HuH-7.5 (cell line): ENCODE measurements at regions not wholly inside any gene's neighbourhood (a gene's known extent, or its start where the extent isn't known, plus 50 kb on each side); places are given as distances from the start of the nearest gene placed in this dataset.

ENCODE experiments used
- DNase-seq: peaks from one replicate; pipeline ENCODE4 v3.0.0; 2011; ENCODE audit warnings: low spot score

DNA sequence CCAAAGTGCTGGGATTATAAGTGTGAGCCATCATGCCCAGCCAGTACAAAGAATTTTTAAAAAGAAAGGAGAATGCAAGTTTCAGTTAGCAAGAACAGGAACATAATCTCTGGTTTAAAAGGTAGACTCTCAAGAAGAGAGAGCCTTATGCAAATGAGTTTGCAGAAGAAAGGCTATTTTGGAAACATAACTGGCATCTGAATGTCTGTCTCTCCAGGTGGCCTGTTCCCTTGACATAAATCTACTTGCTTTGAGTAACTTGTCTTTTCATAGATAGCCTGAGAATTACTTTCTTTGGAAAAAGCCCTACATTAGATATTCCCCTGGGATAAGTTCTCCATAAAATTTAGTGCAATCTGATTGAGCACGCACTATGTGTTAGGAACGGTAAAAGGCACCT is 109.6 kb downstream of the ICOS start:
- no peak for DNase-seq

DNA sequence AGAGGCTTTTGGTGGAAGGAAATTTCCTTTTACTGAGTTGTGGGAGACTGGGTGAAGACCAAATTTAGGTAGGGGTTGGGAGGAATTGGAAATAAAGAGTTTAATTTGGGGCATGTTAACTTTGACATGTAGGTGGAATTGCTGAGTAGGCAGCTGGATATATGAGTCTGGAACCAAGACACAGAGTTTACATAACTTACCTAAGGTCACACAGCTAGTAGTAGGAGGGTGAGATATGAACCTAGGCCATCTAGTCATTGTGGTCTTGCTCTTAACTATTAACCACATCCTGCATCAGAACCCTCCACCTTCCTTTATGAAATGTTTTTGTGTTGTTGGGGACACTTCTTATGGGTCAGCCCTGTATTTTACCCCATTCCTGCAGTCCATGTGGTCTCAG is 113.1 kb downstream of the ICOS start:
- DNase-seq: no peak

DNA sequence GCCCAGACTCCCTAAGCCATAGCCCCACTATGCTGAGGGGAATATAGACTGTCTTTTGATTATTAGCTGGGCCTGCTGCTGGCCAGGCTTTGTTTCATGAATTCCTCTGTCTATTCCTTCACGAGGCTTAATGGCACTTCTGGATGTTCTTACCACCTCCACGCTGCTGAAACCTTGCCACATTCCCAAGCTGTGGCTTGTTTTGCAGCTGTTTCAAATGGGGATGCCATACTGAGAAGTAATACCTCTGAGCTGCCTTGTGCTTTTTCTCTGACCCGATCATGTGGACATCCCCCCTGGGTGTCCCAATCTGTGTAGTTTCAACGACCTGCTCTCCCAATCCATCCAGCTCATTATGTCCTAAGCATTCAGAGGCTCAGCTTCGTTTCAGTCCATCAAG is 114.1 kb downstream of the ICOS start:
- DNase-seq: no peak

DNA sequence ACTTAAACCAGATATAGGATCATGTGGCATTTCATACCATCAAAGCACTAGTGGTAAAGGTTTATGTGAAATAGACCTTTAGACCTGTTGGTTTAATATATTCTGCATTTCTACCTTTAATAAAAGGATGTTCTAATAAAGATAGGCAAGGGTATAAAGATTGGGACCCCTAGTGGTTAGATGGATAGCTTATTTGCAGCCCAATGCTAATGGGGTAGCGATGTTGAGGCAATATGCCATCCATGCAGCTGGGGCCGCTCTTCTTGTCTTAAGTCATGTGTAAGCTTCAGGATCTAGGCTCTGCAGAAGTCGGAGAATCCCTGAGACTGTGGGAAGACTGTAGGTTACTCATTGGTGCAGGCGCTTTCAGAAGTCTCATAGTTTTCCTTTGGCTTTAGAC is 114.9 kb downstream of the ICOS start:
- DNase-seq: no peak

DNA sequence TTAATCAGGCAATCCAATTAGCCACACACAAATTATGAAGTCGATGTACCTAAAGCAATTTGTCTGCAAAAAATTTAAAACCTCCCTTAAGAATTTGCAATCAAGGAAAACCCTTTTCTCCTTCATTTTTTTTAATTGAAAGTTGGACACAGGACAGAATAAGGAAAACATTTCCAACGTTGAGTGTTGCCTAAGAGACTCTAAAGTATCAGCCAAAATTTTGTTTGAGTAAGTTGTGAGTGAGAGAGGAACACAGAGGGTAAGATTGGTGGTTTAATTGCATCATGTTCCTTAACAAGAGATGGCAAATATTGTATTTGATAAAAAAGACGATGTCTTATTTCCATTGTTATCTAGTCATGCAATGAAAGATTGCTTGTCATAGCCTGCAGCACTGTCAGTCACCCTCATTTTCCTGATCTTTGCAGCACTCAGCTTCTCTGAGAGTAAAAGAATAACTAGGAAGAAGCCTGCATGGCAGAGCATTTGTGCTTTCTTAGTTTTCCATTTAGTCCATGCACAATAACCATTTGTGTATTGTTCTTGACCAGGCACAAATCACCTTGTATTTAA is 115.5 kb downstream of the ICOS start:
- no peak for DNase-seq

DNA sequence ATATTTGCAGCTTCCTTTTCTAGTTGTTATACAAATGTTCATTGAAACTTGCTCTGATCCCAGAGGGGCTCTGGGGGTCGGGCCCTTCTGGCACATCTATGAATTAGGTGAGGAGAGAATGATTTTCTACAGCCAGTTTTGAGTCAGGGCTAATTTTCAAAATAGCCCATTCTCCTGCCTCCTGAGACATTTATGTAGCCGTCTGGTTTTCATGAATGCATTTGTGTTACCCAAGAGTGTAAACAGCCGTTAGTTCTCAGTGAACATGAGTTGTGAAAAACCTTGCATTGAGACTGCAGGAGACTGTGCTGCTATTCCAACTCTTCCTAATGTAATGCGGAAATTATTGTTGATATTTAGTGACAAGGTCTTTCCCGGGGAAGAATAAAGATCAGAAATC is 122.5 kb downstream of the ICOS start:
- DNase-seq: no peak

DNA sequence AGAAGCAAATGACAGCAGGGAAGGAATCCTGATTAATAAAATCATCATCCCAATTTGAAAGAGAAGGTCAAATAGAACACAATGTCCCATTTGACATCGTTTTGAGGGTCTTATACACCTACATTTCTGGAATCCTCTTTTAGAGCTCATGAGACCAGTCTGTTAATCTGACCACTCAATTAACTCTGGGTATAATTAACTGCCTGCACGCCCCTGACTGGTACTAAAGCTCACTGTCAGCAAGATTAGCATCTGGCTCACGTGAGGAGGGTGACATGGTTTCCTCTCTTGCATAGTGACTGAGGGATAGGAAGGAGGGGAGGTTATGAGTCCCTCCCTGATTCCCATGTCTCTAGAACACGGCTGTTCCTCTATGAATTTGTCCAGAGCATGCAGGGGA is 124.3 kb downstream of the ICOS start:
- DNase-seq: no peak

DNA sequence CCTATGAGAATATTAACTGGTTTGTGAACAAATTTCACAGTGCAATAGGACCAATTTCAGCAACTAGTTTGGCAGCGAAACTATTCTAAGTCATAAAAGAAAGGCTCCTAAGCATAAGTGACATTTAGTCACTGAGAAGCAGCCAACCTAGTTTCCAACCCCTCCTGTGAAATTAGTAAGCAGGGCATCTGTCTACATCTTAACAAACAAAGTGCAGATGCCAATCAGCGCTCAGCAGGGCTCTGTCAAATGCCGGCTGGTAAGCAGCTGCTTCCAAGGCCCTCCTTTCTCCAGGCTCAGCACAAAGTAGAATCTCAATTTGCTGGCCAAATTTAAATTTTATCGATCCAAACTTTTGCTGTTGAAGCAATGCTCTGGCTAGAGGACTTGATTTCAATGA is 124.7 kb downstream of the ICOS start:
- DNase-seq: no peak

DNA sequence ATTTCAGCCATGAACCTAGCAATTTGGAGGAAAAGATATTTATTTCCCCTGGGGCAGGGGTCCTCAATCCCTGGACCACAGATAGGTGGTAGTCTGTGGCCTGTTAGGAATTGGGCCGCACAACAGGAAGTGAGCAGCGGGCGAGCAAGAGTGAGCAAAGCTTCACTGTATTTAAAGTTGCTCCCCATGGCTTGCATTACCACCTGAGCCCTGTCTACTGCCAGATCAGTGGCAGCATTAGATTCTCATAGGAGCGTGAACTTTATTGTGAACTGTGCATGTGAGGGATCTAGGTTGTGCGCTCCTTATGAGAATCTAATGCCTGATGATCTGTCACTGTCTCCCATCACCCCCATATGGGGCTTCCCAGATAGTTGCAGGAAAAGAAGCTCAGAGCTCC is 127.6 kb downstream of the ICOS start:
- no peak for DNase-seq

DNA sequence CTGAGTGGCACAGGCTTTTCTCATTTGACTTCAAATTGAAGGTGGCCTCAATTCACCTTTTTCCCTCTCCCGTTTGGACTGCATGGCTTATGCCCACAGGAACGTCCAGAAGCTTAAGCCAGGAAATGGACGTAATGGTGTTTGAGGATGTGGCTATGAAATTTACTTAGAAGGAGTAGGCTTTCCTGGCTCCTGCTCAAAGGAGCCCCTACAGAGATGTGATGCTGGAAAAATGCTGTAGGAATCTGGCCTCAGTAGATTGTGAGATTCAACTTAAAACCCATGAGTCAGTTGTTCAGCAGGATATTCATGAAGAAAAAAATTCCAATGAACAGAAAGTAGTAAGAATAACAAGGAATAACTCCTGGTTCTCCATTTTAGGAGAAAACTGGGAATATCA is 129.0 kb downstream of the ICOS start:
- no peak for DNase-seq

DNA sequence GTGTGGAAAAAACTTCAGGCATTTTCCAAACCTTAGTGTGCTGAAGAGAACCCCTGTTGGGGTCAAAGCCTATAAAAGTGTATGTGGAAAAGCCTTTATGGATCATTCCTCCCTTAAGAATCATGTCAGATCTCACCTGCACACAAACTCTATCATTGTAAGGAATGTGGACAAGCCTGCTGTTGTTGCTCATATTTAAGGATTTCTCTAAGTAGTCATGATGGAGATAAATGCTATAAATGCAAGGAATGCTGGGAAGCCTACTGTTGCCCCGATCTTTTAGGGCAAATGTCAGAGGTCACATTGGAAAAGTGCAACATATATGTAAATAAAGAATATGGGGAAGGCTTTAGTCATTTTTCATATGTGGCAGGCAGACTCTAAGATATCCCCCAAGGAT is 129.5 kb downstream of the ICOS start:
- no peak for DNase-seq

DNA sequence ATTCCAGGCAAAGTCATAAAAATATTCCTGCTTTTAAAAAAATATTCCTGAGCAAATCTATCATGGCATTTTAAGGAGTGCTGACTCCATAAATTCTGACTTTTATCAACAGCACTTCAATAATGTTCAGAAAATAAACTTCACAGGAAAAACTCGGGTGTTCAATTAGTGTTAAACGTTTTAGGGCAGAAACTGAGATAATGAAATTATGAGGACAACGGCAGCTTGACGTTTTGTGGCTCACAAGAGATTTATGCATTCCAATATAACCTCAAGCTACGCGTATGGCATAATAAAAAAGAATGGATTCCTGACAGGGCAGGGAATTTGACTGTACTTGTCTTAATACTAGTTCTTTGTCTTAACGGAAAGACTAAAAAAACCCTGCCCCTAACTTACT is 133.2 kb downstream of the ICOS start:
- no peak for DNase-seq

DNA sequence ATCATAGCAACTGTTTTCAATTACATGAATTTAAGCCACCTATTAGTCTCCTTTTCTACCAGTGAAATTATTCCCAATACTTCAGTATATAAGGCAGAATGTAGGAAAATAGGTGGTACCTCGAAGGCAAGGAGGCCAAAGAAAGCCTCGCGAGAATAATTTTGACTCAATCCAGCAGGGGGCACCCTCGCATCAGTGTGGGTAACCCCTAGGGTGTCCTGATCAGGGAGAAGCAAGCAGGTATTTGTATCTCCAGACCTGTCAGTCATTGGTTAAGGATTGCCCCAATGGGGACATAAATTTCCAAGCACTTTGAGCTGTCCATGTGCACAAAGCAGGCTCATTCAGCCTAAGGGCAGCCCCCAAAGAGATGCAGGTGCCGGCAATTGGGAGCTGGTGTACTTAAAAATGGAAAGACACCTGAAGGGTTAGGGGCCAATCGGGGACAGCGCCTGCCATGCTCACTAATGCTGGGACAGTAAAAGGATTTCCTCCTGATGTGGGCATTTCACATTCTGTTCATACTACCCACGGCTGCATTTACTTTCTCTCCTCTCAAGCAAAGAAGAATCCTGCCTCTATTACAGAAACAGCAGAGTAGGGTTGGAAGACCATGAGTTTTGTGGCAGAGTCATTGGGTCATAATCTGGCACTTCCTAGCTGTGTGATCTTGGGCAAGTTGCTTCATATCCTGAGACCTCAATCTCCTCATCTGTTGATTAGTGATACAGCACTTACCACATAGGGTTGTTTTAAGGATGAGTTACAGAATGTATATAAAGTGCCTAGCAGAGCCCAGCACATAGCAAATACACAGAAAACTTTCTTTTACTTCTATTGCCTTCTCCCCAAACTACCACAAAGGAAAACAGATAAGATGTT is 136.1 kb downstream of the ICOS start:
- peak; percentile 35 for DNase-seq

DNA sequence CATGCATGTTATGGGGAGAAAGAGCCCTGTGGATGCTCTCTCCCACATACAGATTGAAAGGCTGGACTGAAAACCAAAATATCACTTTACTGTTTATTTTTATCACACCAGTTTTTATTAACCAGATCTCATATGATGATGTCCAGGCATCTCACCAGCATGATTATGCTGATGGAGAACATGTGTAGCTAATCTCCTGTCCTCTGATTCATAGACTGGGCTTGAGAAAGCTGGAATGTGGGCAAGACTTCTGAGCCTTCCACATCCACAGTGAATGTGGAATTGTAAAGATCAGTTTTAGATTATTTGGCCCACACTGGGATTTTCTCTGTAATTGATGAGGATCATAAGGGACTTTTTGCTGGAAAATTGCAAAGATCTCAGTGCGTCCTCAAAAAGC is 137.9 kb downstream of the ICOS start:
- DNase-seq: no peak

DNA sequence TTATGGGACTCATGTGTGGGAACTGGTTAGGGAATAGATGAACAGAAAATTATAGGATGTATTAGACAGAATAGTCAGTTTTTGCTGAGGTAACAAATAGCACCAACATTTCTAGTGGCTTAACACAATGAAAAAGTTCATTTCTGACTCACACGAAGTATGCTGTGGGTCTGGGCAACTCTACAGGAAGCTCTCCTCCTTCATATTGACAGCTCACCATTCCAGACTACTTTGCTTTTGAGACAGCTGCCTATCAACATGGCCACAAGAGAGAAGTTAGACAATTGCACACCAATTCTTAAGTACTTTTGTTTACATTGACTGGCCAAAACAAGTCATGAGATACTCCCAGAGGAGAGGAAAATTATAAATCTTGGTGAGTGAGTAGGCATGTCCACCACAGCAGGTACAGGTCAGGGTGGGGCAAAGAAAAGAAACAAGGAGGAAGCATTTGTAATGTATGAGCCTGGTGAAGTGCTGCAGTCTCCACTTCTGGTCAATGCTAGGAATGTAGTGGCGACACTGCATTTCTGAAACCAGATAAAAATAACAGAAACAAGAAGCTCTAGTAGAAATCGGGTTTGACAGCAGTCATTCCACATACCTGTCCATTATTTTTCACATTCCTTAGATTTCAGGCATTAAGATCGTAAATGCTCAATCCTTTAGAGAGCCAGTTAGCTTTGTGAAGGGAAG is 141.6 kb downstream of the ICOS start:
- no peak for DNase-seq

DNA sequence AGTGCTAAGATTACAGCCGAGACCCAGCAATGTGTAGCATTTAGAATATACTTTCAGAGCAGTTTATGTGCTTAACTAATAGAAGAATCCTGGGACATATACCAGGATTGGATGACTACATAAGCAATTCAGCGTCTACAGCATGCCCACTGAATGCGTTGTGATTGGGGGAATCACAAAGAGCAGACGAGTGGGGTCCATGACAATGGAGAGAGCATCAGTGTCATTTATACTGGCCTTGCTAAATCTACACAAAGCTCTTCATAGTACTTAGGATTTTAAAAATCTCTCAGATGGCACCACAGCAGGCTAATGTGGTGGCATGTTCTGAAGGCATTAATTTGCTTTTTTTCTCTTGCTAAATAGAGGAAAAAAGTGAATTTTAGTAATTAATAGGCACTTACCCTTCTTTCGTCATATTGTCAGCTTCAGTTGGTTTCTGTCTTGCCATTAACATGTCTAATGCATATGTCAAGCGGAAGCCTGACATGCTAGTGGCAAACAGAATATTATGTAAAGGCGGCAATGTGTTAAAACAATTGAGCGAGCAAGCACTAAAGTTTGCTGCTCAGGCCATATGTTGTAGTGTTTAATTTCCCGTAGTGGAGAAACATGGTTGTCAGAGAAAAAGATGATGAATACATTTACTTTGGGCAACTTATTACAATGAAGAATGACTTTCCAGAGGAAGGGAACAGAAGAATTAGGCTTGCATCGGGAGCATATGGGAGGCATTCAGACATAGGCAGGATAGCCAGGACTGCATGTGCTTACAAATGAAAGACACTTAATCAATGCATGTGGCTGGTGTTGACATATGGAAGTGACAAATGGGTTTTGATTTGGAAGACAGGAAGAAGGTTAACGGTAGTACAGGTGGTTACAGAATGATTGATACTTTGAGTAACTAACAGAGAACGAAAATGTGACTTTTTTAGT is 145.2 kb downstream of the ICOS start:
- DNase-seq: no peak

DNA sequence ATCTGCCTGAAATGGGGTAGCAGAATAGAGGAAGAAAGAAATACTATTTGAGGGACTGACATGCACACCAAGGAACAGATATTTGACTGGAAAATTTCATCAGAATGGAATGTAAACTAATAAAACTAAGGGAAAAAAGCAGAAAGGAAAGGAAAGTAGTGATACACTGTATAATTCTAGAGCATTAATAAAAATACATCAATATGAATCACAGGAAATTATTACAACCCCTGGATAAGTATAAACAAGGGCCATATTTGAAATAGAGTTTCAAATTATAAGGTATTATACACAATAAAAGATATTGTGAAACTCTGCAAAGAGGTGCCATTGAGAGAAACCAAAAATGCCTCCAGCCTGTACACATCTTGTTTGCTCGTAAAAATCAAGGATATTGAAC is 149.6 kb downstream of the ICOS start:
- DNase-seq: no peak

DNA sequence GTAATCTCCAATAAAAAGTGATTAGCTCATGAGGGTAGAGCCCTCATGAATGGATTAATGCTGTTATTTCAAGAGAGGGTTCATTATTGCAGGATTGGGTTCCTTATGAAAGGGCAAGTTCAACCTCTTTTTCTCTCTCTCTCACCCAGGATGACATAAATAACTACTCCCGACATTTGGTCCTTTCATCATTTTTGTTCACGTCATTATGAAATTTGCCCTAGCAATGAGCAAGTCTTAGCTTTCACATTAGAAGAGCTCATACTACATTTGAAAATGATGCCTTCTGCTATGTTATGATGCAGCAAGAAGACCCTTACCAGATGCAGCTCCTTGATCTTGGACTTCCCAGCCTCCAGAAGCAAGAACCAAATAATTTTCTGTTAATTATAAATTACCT is 152.5 kb downstream of the ICOS start:
- DNase-seq: no peak

DNA sequence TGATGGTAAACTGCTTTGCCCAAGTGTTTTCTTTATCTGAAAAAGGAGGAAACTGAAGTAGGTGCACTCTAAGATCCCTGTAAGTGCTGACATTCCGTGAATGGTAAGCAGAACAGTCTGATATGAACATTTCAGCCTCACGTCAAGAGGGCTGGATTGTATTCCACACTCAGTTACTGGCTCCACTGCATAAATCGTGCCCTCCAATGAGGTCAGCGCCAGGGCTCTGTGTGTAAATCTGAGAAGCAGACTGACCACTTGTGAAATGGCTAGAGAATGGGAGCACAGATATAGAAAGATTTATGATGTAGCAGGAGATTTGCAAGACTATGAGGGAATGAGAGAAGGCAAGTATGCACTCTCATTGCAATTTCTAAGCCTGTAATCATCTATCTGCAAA is 153.0 kb downstream of the ICOS start:
- DNase-seq: no peak

DNA sequence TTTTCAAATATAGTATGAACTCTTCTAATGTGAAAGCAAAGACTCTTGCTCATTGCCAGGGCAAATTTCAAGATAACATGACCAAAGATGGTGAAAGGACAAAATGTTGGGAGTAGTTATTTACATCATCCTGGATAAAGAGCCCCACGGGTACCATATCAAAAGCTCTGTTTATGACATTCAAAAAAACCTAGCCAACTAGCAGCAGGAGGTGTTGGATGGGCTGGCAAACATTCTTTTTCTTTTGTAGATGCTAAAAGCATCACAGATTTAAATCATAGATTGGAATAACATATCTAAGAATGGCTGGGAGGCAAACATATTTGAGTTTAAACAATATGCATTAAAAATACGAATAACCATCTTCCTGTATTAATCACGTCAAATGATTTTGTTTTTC is 153.5 kb downstream of the ICOS start:
- no peak for DNase-seq

DNA sequence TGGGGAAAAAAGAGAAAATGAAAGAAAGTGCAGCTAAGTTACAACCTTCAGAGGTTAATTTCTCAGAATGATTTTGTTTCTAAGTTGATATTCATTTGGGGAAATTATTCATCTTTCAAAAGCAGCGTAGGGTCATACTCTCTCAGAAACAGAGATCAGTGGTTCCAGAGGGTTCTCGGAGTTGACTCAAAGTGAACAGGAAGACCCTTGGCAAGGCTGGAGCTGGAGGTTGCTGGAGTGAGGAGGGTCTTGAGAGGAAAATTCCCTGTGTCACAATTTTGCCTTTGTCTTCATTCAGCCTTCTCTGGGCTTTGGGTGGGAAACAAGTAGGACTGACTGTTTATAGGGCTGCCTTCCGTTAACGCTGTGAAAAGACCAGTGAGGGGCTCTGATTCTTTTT is 168.2 kb downstream of the ICOS start:
- no peak for DNase-seq

DNA sequence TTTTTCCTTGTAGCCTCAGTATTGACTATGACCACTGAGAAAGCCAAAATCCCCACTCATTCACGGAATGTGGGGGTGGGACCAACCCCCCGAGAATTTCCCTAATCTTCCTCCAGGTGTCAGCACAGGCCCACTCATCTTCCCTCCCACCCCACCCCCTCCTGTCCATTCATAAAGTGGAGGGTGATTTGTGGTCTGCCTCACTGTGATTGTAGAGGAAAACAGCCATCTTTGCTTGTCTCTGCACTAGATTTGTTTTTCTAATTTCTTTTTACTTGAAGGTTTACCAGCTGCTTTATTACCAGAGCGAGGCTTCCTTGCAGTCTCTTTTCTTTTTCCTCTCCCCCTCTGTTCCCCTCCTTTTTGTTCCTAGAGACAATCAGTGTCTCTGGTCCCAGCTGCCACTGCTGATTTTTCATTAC is 171.8 kb downstream of the ICOS start:
- peak; percentile 35 for DNase-seq
